Esophagus muscularis mucosa (tissue), 4 donors: ENCODE measurements at regions not wholly inside any gene's neighbourhood (a gene's known extent, or its start where the extent isn't known, plus 50 kb on each side); places are given as distances from the start of the nearest gene placed in this dataset.

ENCODE experiments used
- DNase-seq: peaks from one replicate; pipeline ENCODE4 v3.0.0-alpha.2; 2017; ENCODE audit errors: extremely low spot score
- H3K27ac ChIP-seq, 4 donors: fragments of 200-600 bp; sonication (generic); replicated peaks in 1 of 4; 1 replicate in 3 of 4; 2 replicates in 1 of 4; pipeline ENCODE4 v1.5.1; 2016 to 2019; ENCODE audit warnings: mild to moderate bottlenecking in 1 of 4
- H3K27me3 ChIP-seq, 4 donors: fragments of 200-600 bp; sonication (generic); one replicate each; pipeline versions ENCODE4 v1.5.1 to v1.6.0; 2016 to 2019
- H3K36me3 ChIP-seq, 4 donors: fragments of 200-600 bp; sonication (generic); one replicate each; pipeline ENCODE4 v1.5.1; 2016 to 2019
- H3K4me1 ChIP-seq, 4 donors: fragments of 200-600 bp; sonication (generic); one replicate each; pipeline ENCODE4 v1.5.1; 2016 to 2019
- H3K4me3 ChIP-seq, 4 donors: fragments of 200-600 bp; sonication (generic); 1 replicate in 2 of 4; 2 replicates in 2 of 4; pipeline ENCODE4 v1.5.1; 2016 to 2019; ENCODE audit warnings: mild to moderate bottlenecking in 4 of 4, moderate library complexity in 1 of 4
- H3K9me3 ChIP-seq, 4 donors: fragments of 200-600 bp; sonication (generic); 1 replicate in 3 of 4; 2 replicates in 1 of 4; pipeline ENCODE4 v1.5.1; 2016 to 2019
- CTCF ChIP-seq, 3 experiments: fragments of 200-600 bp in 2 of 3; fragments of 450-650 bp in 1 of 3; sonication (generic) in 2 of 3; IDR thresholded peaks; one replicate each; pipeline ENCODE4 v1.5.1; 2017 to 2019; ENCODE audit warnings: antibody characterized with exemption in 3 of 3, mild to moderate bottlenecking in 2 of 3, moderate library complexity in 1 of 3
- EP300 ChIP-seq: sonication (generic); formaldehyde crosslinking; IDR thresholded peaks from one replicate; pipeline ENCODE4 v1.6.1; 2017; ENCODE audit warnings: antibody characterized with exemption
- POLR2A ChIP-seq: fragments of 450-650 bp; IDR thresholded peaks from one replicate; pipeline ENCODE4 v1.6.1; 2017; ENCODE audit warnings: antibody characterized with exemption, moderate library complexity, mild to moderate bottlenecking, low read depth
- POLR2AphosphoS5 ChIP-seq, 2 donors: sonication (generic); formaldehyde crosslinking; IDR thresholded peaks; one replicate each; pipeline ENCODE4 v1.6.1; 2017; ENCODE audit warnings: antibody characterized with exemption in 2 of 2
- WGBS: methylation state at CpG from one replicate; pipeline ENCODE4 v1.1.5; 2018; 5-methylcytosine and 5-hydroxymethylcytosine counted together
- intact Hi-C: fragments of 100-400 bp; cut with DNase I; formaldehyde crosslinking; loops from one replicate; pipeline ENCODE4 v1.15.1; 2023

- no peaks in the 10 kb centered on the region for H3K4me1 ChIP-seq
- no peak overlapping the region for H3K27ac ChIP-seq
- intact Hi-C loops: no loop called here
- no peaks in the 10 kb centered on the region for H3K27me3 ChIP-seq
- no peaks in the 10 kb centered on the region for H3K36me3 ChIP-seq
- no peak for DNase-seq
- H3K4me3 ChIP-seq: no peak overlapping the region
- TF ChIP-seq CTCF (IDR thresholded peaks at IDR 0.05) (no peak), POLR2AphosphoS5 (IDR thresholded peaks at IDR 0.05) (no peak), EP300 (no peak), POLR2A (no peak)
- WGBS: 77% methylated on average over 1 of the region's 1 CpG
- H3K9me3 ChIP-seq: no peaks in the 10 kb centered on the region
Measured at GRCh38 chr2:193480187-193480586, 1285.5 kb upstream of the TMEFF2 start.

- H3K36me3 ChIP-seq: no peaks in the 10 kb centered on the region
- no peaks in the 10 kb centered on the region for H3K9me3 ChIP-seq
- no peak for DNase-seq
- TF ChIP-seq CTCF (IDR thresholded peaks at IDR 0.05) (no peak), POLR2A (no peak), POLR2AphosphoS5 (IDR thresholded peaks at IDR 0.05) (no peak), EP300 (no peak)
- no peak overlapping the region for H3K27ac ChIP-seq
- 62% methylated on average over 6 of the region's 6 CpGs for WGBS
- H3K4me1 ChIP-seq: no peaks in the 10 kb centered on the region
- H3K27me3 ChIP-seq: no peaks in the 10 kb centered on the region
- no peak overlapping the region for H3K4me3 ChIP-seq
- intact Hi-C loops: no loop called here
Measured at GRCh38 chr2:193476171-193476800, 1281.6 kb upstream of the TMEFF2 start.

GRCh38 chr2:193475038-193475437 lies 1280.3 kb upstream of the TMEFF2 start:
- WGBS: 69% methylated on average over 3 of the region's 3 CpGs
- intact Hi-C loops: no loop called here
- no peak for TF ChIP-seq EP300
- no peak for TF ChIP-seq POLR2A
- Histone ChIP-seq H3K27me3 (no peaks in the 10 kb centered on the region), H3K27ac (no peak overlapping the region), H3K4me3 (no peak overlapping the region), H3K4me1 (no peaks in the 10 kb centered on the region), H3K36me3 (no peaks in the 10 kb centered on the region), H3K9me3 (no peaks in the 10 kb centered on the region)
- DNase-seq: no peak

- DNase-seq: no peak
- WGBS: 83% methylated on average over 3 of the region's 3 CpGs
Measured at GRCh38 chr2:193469251-193469650, 1274.5 kb upstream of the TMEFF2 start.

More at GRCh38 chr2:193469251-193469650, 1274.5 kb upstream of the TMEFF2 start:
- Histone ChIP-seq H3K9me3 (peaks cover 0 to 4% (median 0%) of the 10 kb centered on the region in 4 donors), H3K27ac (no peak overlapping the region), H3K4me3 (no peak overlapping the region), H3K4me1 (no peaks in the 10 kb centered on the region), H3K36me3 (no peaks in the 10 kb centered on the region), H3K27me3 (no peaks in the 10 kb centered on the region)
- intact Hi-C loops: no loop called here
- TF ChIP-seq EP300: no peak
- no peak for TF ChIP-seq POLR2AphosphoS5 (IDR thresholded peaks at IDR 0.05)
- TF ChIP-seq CTCF (IDR thresholded peaks at IDR 0.05): no peak
- TF ChIP-seq POLR2A: no peak
